Sigmoid colon (tissue), 6 donors: ENCODE measurements at regions not wholly inside any gene's neighbourhood (a gene's known extent, or its start where the extent isn't known, plus 50 kb on each side); places are given as distances from the start of the nearest gene placed in this dataset.

Experiments
- DNase-seq: peaks from one replicate; pipeline ENCODE4 v3.0.0-alpha.2; 2019
- H3K27ac ChIP-seq, 4 donors: fragments of 200-600 bp; sonication (generic); one replicate each; pipeline ENCODE4 v1.5.1; 2016 to 2019; ENCODE audit warnings: mild to moderate bottlenecking in 1 of 4
- H3K27me3 ChIP-seq, 3 donors: fragments of 200-600 bp; sonication (generic); one replicate each; pipeline ENCODE4 v1.5.1; 2019; ENCODE audit warnings: mild to moderate bottlenecking in 1 of 3
- H3K36me3 ChIP-seq, 4 donors: fragments of 200-600 bp; sonication (generic); one replicate each; pipeline ENCODE4 v1.5.1; 2016 to 2019
- H3K4me1 ChIP-seq, 4 donors: fragments of 200-600 bp; sonication (generic); one replicate each; pipeline ENCODE4 v1.5.1; 2017 to 2019
- H3K4me3 ChIP-seq, 4 donors: fragments of 200-600 bp; sonication (generic); one replicate each; pipeline ENCODE4 v1.5.1; 2017 to 2019; ENCODE audit warnings: mild to moderate bottlenecking in 2 of 4, moderate library complexity in 1 of 4
- H3K9me3 ChIP-seq, 4 donors: fragments of 200-600 bp in 3 of 4; sonication (generic) in 3 of 4; one replicate each; pipeline versions ENCODE4 v1.5.1 to v1.6.1; 2013 to 2019
- CTCF ChIP-seq, 4 experiments: fragments of 450-650 bp in 3 of 4; fragments of 200-600 bp in 1 of 4; IDR thresholded peaks; one replicate each; pipeline ENCODE4 v1.5.1; 2016 to 2019; ENCODE audit warnings: antibody characterized with exemption in 4 of 4, mild to moderate bottlenecking in 3 of 4, moderate library complexity in 2 of 4
- EP300 ChIP-seq, 4 donors: sonication (generic); formaldehyde crosslinking; IDR thresholded peaks; one replicate each; pipeline ENCODE4 v1.6.1; 2017; ENCODE audit warnings: antibody characterized with exemption in 4 of 4
- POLR2A ChIP-seq, 2 donors: fragments of 450-650 bp; IDR thresholded peaks; one replicate each; pipeline ENCODE4 v1.6.1; 2016; ENCODE audit warnings: antibody characterized with exemption in 2 of 2, mild to moderate bottlenecking in 2 of 2, moderate library complexity in 2 of 2
- POLR2AphosphoS5 ChIP-seq, 4 donors: sonication (generic); formaldehyde crosslinking; IDR thresholded peaks; one replicate each; pipeline ENCODE4 v1.6.1; 2017; ENCODE audit warnings: antibody characterized with exemption in 4 of 4
- WGBS, 2 donors: extraction: QIAGEN DNeasy Blood & Tissue Kit; methylation state at CpG; one replicate each; pipeline ENCODE4 v1.1.7; 2013; 5-methylcytosine and 5-hydroxymethylcytosine counted together
- intact Hi-C: fragments of 100-400 bp; cut with DNase I; formaldehyde crosslinking; loops from one replicate; pipeline ENCODE4 v1.15.1; 2023
- donor health status: healthy with polysubstance abuse.
- donor health status: healthy.

GRCh38 chr1:220407191-220407590 lies 120.7 kb upstream of the MARK1 start:
- H3K9me3 ChIP-seq = no peaks in the 10 kb centered on the region
- intact Hi-C loops = no loop called here
- TF ChIP-seq POLR2AphosphoS5 (IDR thresholded peaks at IDR 0.05) (no peak), CTCF (IDR thresholded peaks at IDR 0.05) (no peak), EP300 (IDR thresholded peaks at IDR 0.05) (no peak), POLR2A (IDR thresholded peaks at IDR 0.05) (no peak)
- H3K36me3 ChIP-seq = no peaks in the 10 kb centered on the region
- no peaks in the 10 kb centered on the region for H3K4me1 ChIP-seq
- DNase-seq = no peak
- H3K27ac ChIP-seq = no peak overlapping the region
- H3K4me3 ChIP-seq = no peak overlapping the region
- H3K27me3 ChIP-seq = no peaks in the 10 kb centered on the region

- Histone ChIP-seq H3K36me3 (no peaks in the 10 kb centered on the region), H3K27me3 (no peaks in the 10 kb centered on the region), H3K27ac (no peak overlapping the region), H3K4me3 (no peak overlapping the region), H3K9me3 (no peaks in the 10 kb centered on the region), H3K4me1 (no peaks in the 10 kb centered on the region)
- DNase-seq = no peak
- 91 to 96% methylated on average over 2 of the region's 2 CpGs for WGBS, 2 donors
- intact Hi-C loops = no loop called here
- TF ChIP-seq CTCF (IDR thresholded peaks at IDR 0.05) = no peak
- no peak for TF ChIP-seq EP300 (IDR thresholded peaks at IDR 0.05)
- TF ChIP-seq POLR2AphosphoS5 (IDR thresholded peaks at IDR 0.05) = no peak
- TF ChIP-seq POLR2A (IDR thresholded peaks at IDR 0.05) = no peak
These were observed 126.0 kb upstream of the RAB3GAP2 start for GRCh38 chr1:220398238-220398637.

GRCh38 chr1:220391491-220391890 lies 119.2 kb upstream of the RAB3GAP2 start:
- 74% methylated on average over 2 of the region's 2 CpGs for WGBS, 2 donors
- no peaks in the 10 kb centered on the region for H3K4me1 ChIP-seq
- no peak overlapping the region for H3K4me3 ChIP-seq
- no peaks in the 10 kb centered on the region for H3K27me3 ChIP-seq
- TF ChIP-seq POLR2A (IDR thresholded peaks at IDR 0.05) (no peak), CTCF (IDR thresholded peaks at IDR 0.05) (no peak), POLR2AphosphoS5 (IDR thresholded peaks at IDR 0.05) (no peak)
- no peak overlapping the region for H3K27ac ChIP-seq
- H3K9me3 ChIP-seq = no peaks in the 10 kb centered on the region
- DNase-seq = no peak
- H3K36me3 ChIP-seq = no peaks in the 10 kb centered on the region
- intact Hi-C loops = no loop called here

GRCh38 chr1:220389634-220390033 lies 117.4 kb upstream of the RAB3GAP2 start:
- intact Hi-C loops = no loop called here
- TF ChIP-seq POLR2A (IDR thresholded peaks at IDR 0.05) (no peak), POLR2AphosphoS5 (IDR thresholded peaks at IDR 0.05) (no peak), CTCF (IDR thresholded peaks at IDR 0.05) (no peak)
- Histone ChIP-seq H3K27me3 (no peaks in the 10 kb centered on the region), H3K4me3 (no peak overlapping the region), H3K4me1 (no peaks in the 10 kb centered on the region), H3K9me3 (no peaks in the 10 kb centered on the region), H3K27ac (no peak overlapping the region), H3K36me3 (no peaks in the 10 kb centered on the region)
- no peak for DNase-seq
- 92 to 93% methylated on average over 5 of the region's 5 CpGs for WGBS, 2 donors

- no peaks in the 10 kb centered on the region for H3K27me3 ChIP-seq
- WGBS, 2 donors = 56 to 59% methylated on average over 3 of the region's 3 CpGs
- TF ChIP-seq POLR2AphosphoS5 (IDR thresholded peaks at IDR 0.05) (no peak), EP300 (IDR thresholded peaks at IDR 0.05) (no peak), CTCF (IDR thresholded peaks at IDR 0.05) (no peak)
- intact Hi-C loops = no loop called here
- H3K36me3 ChIP-seq = no peaks in the 10 kb centered on the region
- DNase-seq = no peak
- no peak overlapping the region for H3K27ac ChIP-seq
- no peaks in the 10 kb centered on the region for H3K9me3 ChIP-seq
- H3K4me3 ChIP-seq = no peak overlapping the region
- H3K4me1 ChIP-seq = no peaks in the 10 kb centered on the region
These were observed 114.4 kb upstream of the RAB3GAP2 start for GRCh38 chr1:220386494-220387195.
